IMR-90 (cell line): ENCODE measurements at regions not wholly inside any gene's neighbourhood (a gene's known extent, or its start where the extent isn't known, plus 50 kb on each side); places are given as distances from the start of the nearest gene placed in this dataset.

Experiments used
- ATAC-seq: fragments of 200-7000 bp; cut with Tn5 transposase; 2 replicates; pipeline ENCODE4 v1.9.1; 2020; ENCODE audit warnings: low read depth, mild to moderate bottlenecking, moderate library complexity
- BruUV-seq: library from RNA; stranded (reverse); fragments of 400-500 nt; replicated peaks from 2 replicates; lab custom pipeline; 2021; lab: Mats Ljungman, UMichigan
- CTCF ChIA-PET: fragments of 300-600 bp; formaldehyde crosslinking; extraction: SDS; loops from one replicate; lab custom pipeline; 2021; ENCODE audit warnings: antibody characterized with exemption; lab: Yijun Ruan, JAX
- POLR2A ChIA-PET: fragments of 300-600 bp; sonication (Branson Sonifier 250); formaldehyde crosslinking; loops from one replicate; lab custom pipeline; 2022; ENCODE audit warnings: antibody characterized with exemption; ENCODE audit not compliant: unreplicated experiment; lab: Charles Lee
- DNase-seq: peaks from one replicate; pipeline ENCODE4 v3.0.0; 2013
- H2AFZ ChIP-seq: replicated peaks from 2 replicates; pipeline ENCODE3; 2013; ENCODE audit warnings: low read length, mild to moderate bottlenecking; ENCODE audit not compliant: poor library complexity
- H2AK5ac ChIP-seq: 2 replicates; pipeline ENCODE4 v1.6.1; 2013; ENCODE audit warnings: low read depth, low read length, inconsistent platforms
- H2AK9ac ChIP-seq: replicated peaks from 2 replicates; pipeline ENCODE3; 2013; ENCODE audit warnings: mild to moderate bottlenecking, low read depth, low read length, moderate library complexity; ENCODE audit not compliant: poor library complexity
- H2BK120ac ChIP-seq: 2 replicates; pipeline ENCODE4 v1.6.1; 2013; ENCODE audit warnings: low read depth, low read length, inconsistent platforms
- H2BK15ac ChIP-seq: 3 replicates; pipeline ENCODE4 v1.6.1; 2013; ENCODE audit warnings: low read depth, low read length, inconsistent platforms
- H2BK20ac ChIP-seq: 2 replicates; pipeline ENCODE4 v1.6.1; 2013; ENCODE audit warnings: low read depth, mild to moderate bottlenecking, inconsistent platforms, low read length, moderate library complexity
- H2BK5ac ChIP-seq: 2 replicates; pipeline ENCODE4 v1.6.1; 2013; ENCODE audit warnings: mild to moderate bottlenecking, low read depth, low read length, inconsistent platforms; ENCODE audit not compliant: poor library complexity, severe bottlenecking
- H3K14ac ChIP-seq: replicated peaks from 2 replicates; pipeline ENCODE4 v1.6.1; 2013; ENCODE audit warnings: low read depth, low read length, inconsistent platforms
- H3K18ac ChIP-seq: 2 replicates; pipeline ENCODE4 v1.6.1; 2013; ENCODE audit warnings: low read depth, low read length, control low read depth
- H3K23ac ChIP-seq: 2 replicates; pipeline ENCODE4 v1.6.1; 2013; ENCODE audit warnings: low read depth, low read length, inconsistent platforms
- H3K27ac ChIP-seq: 2 replicates; pipeline ENCODE4 v1.5.1; 2013; ENCODE audit warnings: mild to moderate bottlenecking, control low read depth, low read length; ENCODE audit not compliant: insufficient read depth
- H3K27me3 ChIP-seq: 2 replicates; pipeline ENCODE4 v1.6.1; 2013; ENCODE audit warnings: low read length; ENCODE audit not compliant: control insufficient read depth, insufficient read depth
- H3K36me3 ChIP-seq: 2 replicates; pipeline ENCODE4 v1.6.1; 2013; ENCODE audit warnings: low read length, mixed read lengths; ENCODE audit not compliant: control insufficient read depth, insufficient read depth
- H3K4ac ChIP-seq: 2 replicates; pipeline ENCODE4 v1.6.1; 2013; ENCODE audit warnings: low read depth, low read length, inconsistent platforms
- H3K4me1 ChIP-seq: 2 replicates; pipeline ENCODE4 v1.6.1; 2013; ENCODE audit warnings: low read length, mixed read lengths; ENCODE audit not compliant: control insufficient read depth, insufficient read depth
- H3K4me2 ChIP-seq: 2 replicates; pipeline ENCODE4 v1.6.1; 2013; ENCODE audit warnings: low read depth, mild to moderate bottlenecking, control low read depth, low read length, moderate library complexity
- H3K4me3 ChIP-seq: 2 replicates; pipeline ENCODE4 v1.5.1; 2013; ENCODE audit warnings: low read depth, mild to moderate bottlenecking, control low read depth, low read length, moderate library complexity; ENCODE audit not compliant: insufficient read depth
- H3K56ac ChIP-seq: 2 replicates; pipeline ENCODE4 v1.6.1; 2013; ENCODE audit warnings: low read length, inconsistent platforms; ENCODE audit not compliant: insufficient read depth; ENCODE audit errors: extremely low read depth
- H3K79me1 ChIP-seq, 2 experiments: 2 replicates each; pipeline ENCODE4 v1.6.1; 2013; ENCODE audit warnings: low read length in 2 of 2, inconsistent platforms in 1 of 2, low read depth in 1 of 2
- H3K9ac ChIP-seq: 2 replicates; pipeline ENCODE4 v1.6.1; 2013; ENCODE audit warnings: low read depth, low read length, control low read depth
- H3K9me1 ChIP-seq: 2 replicates; pipeline ENCODE4 v1.6.1; 2013; ENCODE audit warnings: low read length, inconsistent platforms; ENCODE audit not compliant: insufficient read depth
- H3K9me3 ChIP-seq: 2 replicates; pipeline ENCODE4 v1.6.1; 2013; ENCODE audit warnings: low read length; ENCODE audit not compliant: control insufficient read depth, insufficient read depth
- H4K20me1 ChIP-seq: 2 replicates; pipeline ENCODE4 v1.6.1; 2013; ENCODE audit warnings: low read length, inconsistent platforms; ENCODE audit not compliant: insufficient read depth
- H4K5ac ChIP-seq: 2 replicates; pipeline ENCODE4 v1.6.1; 2013; ENCODE audit warnings: mild to moderate bottlenecking, low read depth, low read length, control low read depth
- H4K8ac ChIP-seq, 2 experiments: 2 replicates each; pipeline ENCODE4 v1.6.1; 2013; ENCODE audit warnings: low read depth in 2 of 2, low read length in 2 of 2, control low read depth in 1 of 2, inconsistent platforms in 1 of 2
- H4K91ac ChIP-seq: 2 replicates; pipeline ENCODE4 v1.6.1; 2013; ENCODE audit warnings: low read depth, low read length, inconsistent platforms; ENCODE audit not compliant: insufficient read depth
- BHLHE40 ChIP-seq: fragments of 150-350 bp; IDR thresholded peaks from 2 replicates; pipeline ENCODE4 v1.6.1; 2016; ENCODE audit warnings: mild to moderate bottlenecking, low read depth, low read length
- CEBPB ChIP-seq: IDR thresholded peaks from 2 replicates; pipeline ENCODE4 v1.6.1; 2012; ENCODE audit warnings: low read depth, low read length, improper control_type of control experiment
- CHD1 ChIP-seq: IDR thresholded peaks from 2 replicates; pipeline ENCODE4 v1.6.1; 2012; ENCODE audit warnings: low read depth, low read length, improper control_type of control experiment
- CTCF ChIP-seq: conservative IDR thresholded peaks from 2 replicates; pipeline ENCODE4 v1.5.1; 2012; ENCODE audit warnings: mild to moderate bottlenecking, low read depth, low read length, improper control_type of control experiment
- ELK1 ChIP-seq: fragments of 150-350 bp; IDR thresholded peaks from 2 replicates; pipeline ENCODE4 v1.6.1; 2016; ENCODE audit warnings: low read depth, mild to moderate bottlenecking, low read length, moderate library complexity, borderline replicate concordance
- FOS ChIP-seq: fragments of 150-350 bp; IDR thresholded peaks from 2 replicates; pipeline ENCODE4 v1.6.1; 2016; ENCODE audit warnings: low read depth, low read length
- MAFK ChIP-seq: IDR thresholded peaks from 2 replicates; pipeline ENCODE4 v1.6.1; 2012; ENCODE audit warnings: low read depth, low read length, improper control_type of control experiment
- MAZ ChIP-seq: IDR thresholded peaks from 2 replicates; pipeline ENCODE4 v1.6.1; 2012; ENCODE audit warnings: low read depth, mild to moderate bottlenecking, low read length, improper control_type of control experiment, moderate library complexity, borderline replicate concordance
- MXI1 ChIP-seq: IDR thresholded peaks from 2 replicates; pipeline ENCODE4 v1.6.1; 2012; ENCODE audit warnings: low read depth, mild to moderate bottlenecking, low read length, moderate library complexity, borderline replicate concordance
- NFE2L2 ChIP-seq: fragments of 150-350 bp; IDR thresholded peaks from 2 replicates; pipeline ENCODE4 v1.6.1; 2016; ENCODE audit warnings: low read depth, mild to moderate bottlenecking, low read length
- POLR2A ChIP-seq: IDR thresholded peaks from 2 replicates; pipeline ENCODE4 v1.6.1; 2012; ENCODE audit warnings: mild to moderate bottlenecking, low read depth, low read length
- RAD21 ChIP-seq: IDR thresholded peaks from 2 replicates; pipeline ENCODE4 v1.6.1; 2012; ENCODE audit warnings: low read length, improper control_type of control experiment
- RCOR1 ChIP-seq: IDR thresholded peaks from 2 replicates; pipeline ENCODE4 v1.6.1; 2012; ENCODE audit warnings: mild to moderate bottlenecking, low read length, improper control_type of control experiment; ENCODE audit not compliant: insufficient replicate concordance
- RFX5 ChIP-seq: IDR thresholded peaks from 2 replicates; pipeline ENCODE4 v1.8.0; 2012; ENCODE audit warnings: low read depth, mild to moderate bottlenecking, low read length, moderate library complexity
- SMC3 ChIP-seq: fragments of 150-350 bp; IDR thresholded peaks from 2 replicates; pipeline ENCODE4 v1.6.1; 2016; ENCODE audit warnings: low read depth, mild to moderate bottlenecking, antibody characterized with exemption, low read length, moderate library complexity
- USF2 ChIP-seq: fragments of 150-350 bp; IDR thresholded peaks from 2 replicates; pipeline ENCODE4 v1.6.1; 2017; ENCODE audit warnings: mild to moderate bottlenecking, antibody characterized with exemption, low read length, low read depth
- WGBS, 2 experiments: methylation state at CpG; one replicate each; pipeline versions ENCODE4 v1.1.5 to v1.1.7; 2013; ENCODE audit warnings: missing lambda C conversion rate in 2 of 2; ENCODE audit not compliant: insufficient read length in 1 of 2; ENCODE audit errors: extremely low coverage in 2 of 2; 5-methylcytosine and 5-hydroxymethylcytosine counted together
- dilution Hi-C: fragments of 300-500 bp; cut with HindIII; formaldehyde crosslinking; loops from one replicate; pipeline ENCODE4 v1.14.3; 2018; ENCODE audit warnings: low sequenced_read_pairs; ENCODE audit not compliant: unreplicated experiment
- in situ Hi-C: fragments of 300-500 bp; cut with MboI; formaldehyde crosslinking; loops from 3 replicates; pipeline ENCODE4 v1.14.3; 2019; ENCODE audit warnings: low sequenced_read_pairs, inconsistent platforms, mixed read lengths
- intact Hi-C: fragments of 100-400 bp; cut with micrococcal nuclease; formaldehyde crosslinking; loops from 2 replicates; pipeline ENCODE4 v1.10.0; 2022

GRCh38 chr6:95946906-95947305 lies 68.9 kb upstream of the FUT9 start:
- DNase-seq, result no peak
- H4K8ac ChIP-seq, result no peak overlapping the region
- H3K4me3 ChIP-seq, result no peak overlapping the region
- H3K36me3 ChIP-seq, result no peaks in the 10 kb centered on the region
- H2AK5ac ChIP-seq, result no peak overlapping the region
- H2BK5ac ChIP-seq, result no peak overlapping the region
- no peak overlapping the region for H2AFZ ChIP-seq
- H2BK120ac ChIP-seq, result no peak overlapping the region
- no peaks in the 10 kb centered on the region for H3K79me1 ChIP-seq
- H3K4ac ChIP-seq, result no peak overlapping the region
- no peak overlapping the region for H2AK9ac ChIP-seq
- no peak overlapping the region for H3K56ac ChIP-seq
- no peaks in the 10 kb centered on the region for H4K20me1 ChIP-seq
- H3K27me3 ChIP-seq, result no peaks in the 10 kb centered on the region
- no TSS peak for BruUV-seq
- H3K9ac ChIP-seq, result no peak overlapping the region
- no peak overlapping the region for H4K5ac ChIP-seq
- H4K91ac ChIP-seq, result no peak overlapping the region
- POLR2A ChIA-PET, result no interaction called here
- H3K9me1 ChIP-seq, result no peaks in the 10 kb centered on the region
- no peak for ATAC-seq
- no CpG with 5 or more reads among the region's 2 CpGs for WGBS, 2 experiments
- H2BK15ac ChIP-seq, result no peak overlapping the region
- no peak overlapping the region for H3K18ac ChIP-seq
- H3K4me2 ChIP-seq, result no peak overlapping the region
- no peak overlapping the region for H2BK20ac ChIP-seq
- no peak for TF ChIP-seq MXI1
- TF ChIP-seq SMC3, result no peak
- no peak for TF ChIP-seq MAZ
- no peak for TF ChIP-seq RFX5
- no peak for TF ChIP-seq ELK1
- TF ChIP-seq POLR2A, result no peak
- no peak for TF ChIP-seq RAD21
- no peak for TF ChIP-seq CEBPB
- no peak for TF ChIP-seq BHLHE40
- no peak for TF ChIP-seq FOS
- no peak for TF ChIP-seq CTCF
- TF ChIP-seq USF2, result no peak
- TF ChIP-seq RCOR1, result no peak
- TF ChIP-seq NFE2L2, result no peak
- TF ChIP-seq CHD1, result no peak
- no peak for TF ChIP-seq MAFK
- in situ Hi-C loops (no loop called here), intact Hi-C loops (no loop called here), dilution Hi-C loops (no loop called here)
- peaks cover 2% of the 10 kb centered on the region; the same call in 1 of the 2 replicates for H3K9me3 ChIP-seq
- CTCF ChIA-PET, result no interaction called here
- H3K23ac ChIP-seq, result no peak overlapping the region
- H3K4me1 ChIP-seq, result no peaks in the 10 kb centered on the region
- no peak overlapping the region for H3K27ac ChIP-seq
- no peak overlapping the region for H3K14ac ChIP-seq
